SK-N-DZ (cell line): ENCODE measurements at regions not wholly inside any gene's neighbourhood (a gene's known extent, or its start where the extent isn't known, plus 50 kb on each side); places are given as distances from the start of the nearest gene placed in this dataset.
A peak's percentile ranks its signal among the peaks of the same experiment; 100 is the strongest.

Source experiments
- DNase-seq: peaks from one replicate; pipeline ENCODE4 v3.0.0-alpha.2; 2015; ENCODE audit warnings: low spot score

DNA sequence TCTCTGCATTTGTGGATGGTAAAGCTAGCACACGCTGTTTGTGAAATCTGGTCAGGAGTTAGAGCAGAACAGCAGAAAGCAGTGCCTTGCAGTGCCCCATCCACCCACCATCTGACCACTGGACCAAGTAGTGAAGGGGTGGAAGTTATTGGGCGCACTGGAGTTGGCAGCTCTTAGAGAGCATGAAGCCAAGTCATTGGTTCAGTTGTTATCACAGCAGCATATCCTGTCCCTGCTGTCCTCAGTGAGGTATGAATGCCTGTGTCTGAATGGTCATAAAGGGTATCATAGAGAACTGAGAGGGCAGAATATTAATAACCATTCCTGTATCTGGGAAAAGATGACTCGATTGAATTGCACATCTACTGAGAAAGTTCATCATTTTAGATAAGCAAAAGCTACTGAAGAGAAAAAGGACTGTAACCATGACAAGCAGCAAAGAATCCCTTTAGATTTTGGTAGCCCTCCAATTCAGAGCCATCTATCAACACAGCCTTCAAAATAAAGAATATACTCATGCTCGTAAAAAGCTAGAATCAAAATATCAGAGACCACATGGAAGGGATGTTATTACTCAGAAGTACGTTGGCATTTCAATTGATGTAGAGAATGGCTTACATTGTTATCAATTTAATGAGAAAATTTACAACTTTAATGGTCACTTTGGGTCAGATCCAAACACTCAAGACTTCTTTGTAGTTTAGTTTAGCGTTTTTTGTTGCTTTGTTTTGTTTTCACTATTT lies 919.0 kb downstream of the EFNB2 start:
- no peak for DNase-seq

DNA sequence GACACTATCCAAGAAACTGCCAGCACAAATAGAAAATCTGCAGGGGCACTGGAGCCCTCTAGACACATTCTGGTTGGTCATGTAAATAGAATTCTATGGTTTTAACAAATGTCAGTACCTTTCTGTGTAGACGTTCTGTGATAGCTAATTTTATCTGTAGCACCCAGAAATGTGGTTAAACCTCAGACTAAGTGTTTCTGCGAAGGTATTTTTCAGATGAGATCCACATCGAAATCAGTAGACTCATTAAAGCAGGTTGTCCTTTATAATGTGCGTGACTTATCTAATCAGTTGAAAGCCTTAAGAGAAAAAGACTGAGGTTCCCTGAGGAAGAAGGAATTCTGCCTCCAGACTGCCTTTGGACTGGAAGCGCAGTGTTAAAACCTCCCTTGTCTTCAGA lies 922.9 kb downstream of the EFNB2 start:
- DNase-seq: no peak

DNA sequence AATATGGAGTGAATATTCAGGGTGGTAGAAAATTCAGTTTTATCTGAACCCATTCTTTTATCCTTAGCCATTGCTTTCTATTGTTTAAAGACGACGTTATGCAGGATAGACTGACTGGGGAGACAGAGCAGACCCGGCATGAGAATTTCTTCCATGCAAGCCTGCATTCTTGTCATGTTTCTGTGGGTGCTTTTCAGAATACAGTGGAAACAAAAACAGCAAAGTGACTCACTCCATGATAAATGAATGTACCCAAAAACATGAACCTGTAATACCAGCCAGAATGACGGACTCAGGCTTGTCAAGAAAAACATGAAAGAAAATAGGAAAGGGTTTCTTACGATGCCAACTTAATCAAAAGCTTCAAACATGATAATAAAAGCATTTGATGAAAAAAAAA lies 924.0 kb downstream of the EFNB2 start:
- no peak for DNase-seq

DNA sequence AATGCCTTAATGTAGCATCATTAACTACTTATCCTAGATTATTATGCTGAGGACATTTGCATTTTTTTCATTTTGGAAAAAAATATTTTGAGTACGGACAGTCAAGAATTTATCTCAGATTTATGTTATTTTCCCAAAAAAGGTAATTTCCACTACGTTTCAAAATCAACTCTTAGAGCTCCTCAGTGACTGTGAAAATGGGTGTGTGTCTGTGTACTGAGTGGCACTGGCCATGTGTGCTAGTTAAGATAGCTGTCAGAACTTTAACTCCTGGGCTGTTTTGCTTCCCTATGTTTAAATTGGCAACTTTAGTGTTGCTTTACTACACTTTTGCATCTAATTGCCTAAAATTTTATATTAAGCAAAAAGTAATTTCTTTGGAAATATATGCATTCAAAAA lies 927.4 kb downstream of the EFNB2 start:
- DNase-seq: no peak

DNA sequence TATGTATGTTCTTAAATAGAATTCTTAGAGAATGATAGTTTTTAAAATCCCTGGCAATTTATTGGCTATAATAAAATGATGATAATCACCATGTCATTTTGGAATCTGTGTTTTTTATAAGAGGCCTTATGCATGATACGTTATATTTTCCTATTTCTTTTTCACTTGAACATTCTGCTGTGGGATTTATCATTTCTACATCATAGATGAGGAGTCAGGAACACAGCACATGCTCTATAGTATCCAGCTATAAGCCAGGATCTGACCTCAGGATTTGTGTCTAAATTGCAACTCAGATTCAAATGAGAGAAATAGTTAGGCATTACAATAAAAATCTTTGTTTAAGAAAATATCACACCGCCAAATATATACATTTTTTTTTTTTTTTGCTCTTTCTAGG lies 928.0 kb downstream of the EFNB2 start:
- DNase-seq: no peak

DNA sequence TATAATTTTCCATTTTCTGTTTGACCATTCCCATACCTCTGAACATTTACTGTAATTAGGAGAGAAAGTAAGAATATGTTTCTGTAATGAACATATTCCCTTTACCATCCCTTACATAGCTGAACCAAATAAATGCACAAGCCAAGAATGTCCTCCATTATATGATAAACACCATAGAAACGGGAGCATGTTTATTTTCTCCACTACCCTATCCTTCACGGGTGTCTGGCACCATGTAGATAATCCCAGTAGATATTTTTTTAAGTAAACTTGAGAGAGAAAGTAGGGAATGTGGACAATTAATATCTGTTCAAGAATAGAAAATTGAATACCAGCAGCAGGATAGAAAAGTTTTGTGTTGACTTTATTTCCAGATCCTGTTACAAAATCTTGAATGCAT lies 928.4 kb downstream of the EFNB2 start:
- DNase-seq: no peak

DNA sequence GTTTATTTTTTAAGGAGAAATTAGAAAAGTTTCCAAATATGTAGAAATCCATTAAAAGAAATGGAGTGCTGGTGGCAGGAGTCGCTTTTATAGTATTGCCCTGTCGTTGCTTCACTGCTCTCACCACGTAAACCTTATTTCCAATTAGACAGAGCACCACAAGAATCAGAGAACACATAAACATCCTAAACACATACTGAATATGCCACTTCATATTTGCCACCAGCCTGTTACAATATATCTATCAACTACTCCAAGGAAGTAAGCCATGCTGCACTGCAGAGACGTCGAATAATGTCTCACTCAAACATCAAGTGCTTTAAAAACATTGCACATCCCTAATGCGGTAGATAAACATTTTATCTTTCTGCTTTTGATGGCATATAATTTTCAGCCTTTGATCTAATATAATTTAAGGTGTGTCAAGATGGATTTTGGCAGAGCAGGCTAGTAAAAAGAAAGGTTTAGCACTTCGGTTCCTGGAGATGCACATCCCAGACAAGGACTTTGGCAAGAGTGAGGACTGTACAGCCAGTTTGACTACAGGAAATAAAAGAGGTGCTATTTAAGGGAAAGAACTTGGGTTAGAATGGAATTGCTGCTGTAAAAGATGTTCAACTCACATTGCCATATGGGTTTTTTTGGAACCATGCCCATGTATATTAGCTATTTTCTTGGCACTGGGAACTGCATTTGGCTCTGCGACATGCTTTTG lies 932.3 kb downstream of the EFNB2 start:
- no peak for DNase-seq

DNA sequence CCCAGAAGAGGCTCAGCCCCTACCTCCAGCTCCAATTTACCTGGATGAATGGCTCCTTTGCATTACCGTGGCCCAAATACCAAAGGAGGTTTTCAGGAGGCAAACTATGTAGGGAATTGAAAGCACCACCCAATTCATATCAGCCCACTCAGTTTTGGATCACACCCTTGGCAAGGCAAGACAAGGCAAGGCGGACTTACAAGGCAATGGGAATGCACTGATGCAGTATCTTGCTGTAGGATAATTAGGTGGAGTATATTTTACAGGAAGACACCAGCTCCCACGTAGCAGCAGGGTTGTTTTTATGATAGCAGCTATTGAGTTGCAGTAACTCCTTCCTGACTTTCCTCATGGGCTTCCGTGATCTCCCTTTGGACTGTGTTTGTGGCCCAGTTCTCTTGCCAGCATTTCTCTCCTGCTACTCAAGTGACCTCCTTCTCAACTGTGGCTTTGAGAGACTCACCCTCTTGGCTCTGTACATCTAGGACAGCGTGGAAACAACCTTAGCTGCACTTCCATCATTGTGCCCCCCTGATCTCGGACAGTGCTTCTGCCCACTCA lies 935.9 kb downstream of the EFNB2 start:
- DNase-seq: no peak

DNA sequence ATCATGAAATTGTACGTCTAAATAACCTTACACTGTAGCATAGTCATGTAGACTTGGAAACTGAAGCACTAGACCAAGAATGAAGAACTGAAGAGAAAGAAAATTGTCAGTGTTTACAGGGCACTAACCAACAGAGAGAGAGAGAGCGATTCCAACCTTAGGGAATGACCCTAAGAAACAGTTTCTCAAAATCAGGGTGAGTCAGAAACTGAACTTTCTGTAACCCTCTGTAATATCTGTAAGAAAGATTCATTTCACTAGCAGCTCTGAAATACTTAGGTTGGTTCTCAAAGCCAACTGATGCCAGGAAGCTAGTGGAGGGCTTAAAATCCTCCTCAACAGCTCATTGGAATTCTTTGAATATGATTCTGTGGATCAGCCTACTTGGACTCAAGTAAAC lies 936.9 kb downstream of the EFNB2 start:
- no peak for DNase-seq

DNA sequence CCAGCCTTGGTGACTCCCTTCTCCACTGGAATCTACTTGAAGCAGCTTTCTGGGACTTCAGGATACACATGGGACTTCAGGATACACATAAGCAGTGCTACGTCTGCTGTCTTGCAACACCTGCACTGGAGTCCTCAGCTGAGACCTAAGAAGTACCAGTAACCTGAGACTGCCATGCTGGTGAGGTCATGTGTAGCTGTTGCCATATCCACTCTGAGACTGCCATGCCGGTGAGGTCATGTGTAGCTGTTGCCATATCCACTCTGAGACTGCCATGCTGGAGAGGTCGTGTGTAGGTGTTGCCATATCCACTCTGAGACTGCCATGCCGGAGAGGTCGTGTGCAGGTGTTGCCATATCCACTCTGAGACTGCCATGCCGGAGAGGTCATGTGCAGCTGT lies 937.9 kb downstream of the EFNB2 start:
- DNase-seq: no peak

DNA sequence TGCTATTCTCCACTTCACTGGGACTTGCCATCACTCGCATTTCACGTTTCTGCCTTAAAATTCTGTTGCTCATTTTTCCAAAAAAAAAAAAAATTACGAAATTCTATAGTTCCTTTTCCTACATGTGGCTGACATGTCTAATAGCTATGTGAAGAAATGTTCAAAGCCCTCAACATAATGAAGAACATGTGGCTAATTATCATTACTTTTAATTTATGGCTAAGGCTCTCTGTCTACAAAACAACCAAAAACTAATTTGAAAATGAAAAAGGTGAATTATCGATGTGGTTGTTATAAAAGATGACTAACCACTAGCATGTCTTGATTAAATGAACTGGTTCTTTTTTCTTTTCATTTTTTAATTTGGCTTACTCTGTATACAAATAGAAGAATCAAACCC lies 940.0 kb downstream of the EFNB2 start:
- no peak for DNase-seq

DNA sequence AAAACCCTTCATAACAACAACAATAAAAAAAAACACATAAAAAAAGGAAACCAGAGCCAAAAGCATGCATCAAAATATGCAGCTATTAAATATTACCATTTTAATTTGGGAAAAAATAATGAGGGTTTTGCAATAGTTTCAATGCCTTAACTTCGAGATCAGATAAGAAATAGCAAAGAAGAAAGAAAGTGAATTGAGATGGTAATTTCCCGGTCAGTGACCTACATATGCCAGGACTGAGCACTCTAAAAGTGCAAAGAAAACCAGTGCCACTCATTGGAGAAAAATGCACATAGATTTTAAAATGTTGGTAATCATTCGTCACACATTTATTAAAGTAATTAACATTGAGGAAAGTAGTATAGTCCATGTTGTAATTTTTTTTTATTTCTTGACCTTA lies 944.2 kb downstream of the EFNB2 start:
- DNase-seq: no peak

DNA sequence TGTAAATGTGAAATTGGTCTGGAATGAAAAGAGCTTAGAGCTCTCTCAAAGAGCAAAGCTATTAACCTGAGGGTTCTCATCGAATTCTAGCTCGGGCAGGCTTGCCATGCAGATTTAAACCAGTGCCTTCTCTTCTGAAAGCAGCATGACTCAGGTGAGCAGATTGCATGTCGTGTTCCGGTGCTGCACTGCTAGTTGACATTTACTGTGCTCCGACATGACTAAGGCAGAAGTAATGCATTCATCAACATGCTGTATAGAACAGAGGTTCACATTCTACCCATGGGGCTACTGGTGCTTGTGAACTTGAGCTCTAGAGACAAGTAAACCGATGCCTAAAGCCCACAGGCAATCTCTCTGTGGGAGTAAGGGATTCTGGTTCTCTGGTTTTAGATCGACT lies 947.7 kb downstream of the EFNB2 start:
- DNase-seq: no peak

DNA sequence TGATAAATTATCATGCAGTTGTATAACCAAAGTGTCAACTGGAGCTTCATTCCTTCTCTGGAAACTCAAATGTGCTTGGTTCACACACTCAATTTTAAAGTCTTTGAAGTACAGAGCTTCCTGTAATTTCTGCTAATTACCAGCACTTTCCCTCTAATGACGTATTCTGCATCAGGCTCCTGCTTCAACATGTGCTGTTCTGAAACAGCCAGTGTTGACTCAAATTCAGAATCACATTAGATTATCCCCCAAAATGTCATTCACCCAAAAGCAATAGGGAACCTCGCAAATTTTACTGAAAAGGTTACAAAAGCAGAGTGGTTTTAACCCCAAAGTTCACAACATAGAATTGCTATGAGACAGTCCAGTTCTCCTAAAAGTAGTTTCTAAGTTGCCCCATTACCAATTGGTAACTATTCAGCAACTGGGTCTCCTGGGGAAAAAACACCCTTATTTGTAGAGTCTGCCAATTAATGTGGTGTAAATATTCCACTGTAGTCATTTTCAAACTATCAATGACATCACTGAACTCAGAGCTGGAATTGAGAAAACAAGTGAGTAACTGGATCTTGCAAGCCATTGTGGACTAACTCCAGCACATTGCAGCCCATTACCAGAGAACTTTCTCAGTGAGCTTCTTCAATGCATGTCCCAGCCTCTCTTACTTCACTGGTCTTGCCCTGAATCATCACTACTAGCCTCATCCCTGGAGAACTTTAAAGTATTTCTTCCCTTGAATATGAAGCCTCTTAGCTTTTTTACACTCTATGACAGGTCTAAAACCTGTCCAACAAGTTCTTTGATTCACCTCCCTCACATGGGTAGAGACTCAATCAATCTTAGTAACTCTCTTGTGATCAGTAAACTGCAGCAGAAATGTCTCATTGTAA lies 955.4 kb downstream of the EFNB2 start:
- no peak for DNase-seq

DNA sequence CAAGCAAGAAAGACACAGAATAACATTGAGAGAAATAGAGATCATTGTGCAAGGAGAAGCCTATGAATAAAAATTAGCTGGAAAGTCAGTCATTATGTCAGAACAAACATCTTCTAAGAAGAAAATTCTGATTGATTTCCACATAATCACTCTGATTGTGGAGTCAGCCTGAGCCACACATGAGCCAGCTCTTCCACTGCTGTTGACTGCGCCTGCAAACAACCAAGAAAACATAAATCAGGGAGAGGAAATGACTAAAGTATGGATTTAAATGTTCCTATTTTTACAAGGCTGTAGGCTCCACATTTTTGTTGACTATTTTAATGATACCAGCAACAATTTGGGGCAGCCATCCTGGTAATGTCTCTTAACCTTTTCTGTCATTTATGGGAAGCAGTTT lies 962.3 kb downstream of the EFNB2 start:
- no peak for DNase-seq

DNA sequence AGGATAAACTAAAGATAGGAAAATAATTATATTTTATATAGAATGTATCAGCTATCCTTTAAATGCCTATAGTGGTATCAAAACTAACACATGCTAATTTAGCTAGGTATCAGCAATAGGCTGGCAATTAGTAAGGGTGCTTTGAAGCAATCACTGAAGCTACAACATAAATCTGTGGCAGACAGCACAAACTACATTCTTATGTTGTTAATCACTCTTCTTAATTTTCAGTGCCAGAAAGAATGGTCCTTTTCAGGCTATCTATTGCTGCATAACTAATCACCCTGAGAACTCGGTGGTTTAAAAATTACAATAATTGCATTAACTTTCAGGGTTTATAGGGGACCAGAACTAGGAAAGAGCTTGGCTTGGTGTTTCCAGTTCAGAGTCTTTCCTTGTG lies 963.1 kb downstream of the EFNB2 start:
- DNase-seq: no peak

DNA sequence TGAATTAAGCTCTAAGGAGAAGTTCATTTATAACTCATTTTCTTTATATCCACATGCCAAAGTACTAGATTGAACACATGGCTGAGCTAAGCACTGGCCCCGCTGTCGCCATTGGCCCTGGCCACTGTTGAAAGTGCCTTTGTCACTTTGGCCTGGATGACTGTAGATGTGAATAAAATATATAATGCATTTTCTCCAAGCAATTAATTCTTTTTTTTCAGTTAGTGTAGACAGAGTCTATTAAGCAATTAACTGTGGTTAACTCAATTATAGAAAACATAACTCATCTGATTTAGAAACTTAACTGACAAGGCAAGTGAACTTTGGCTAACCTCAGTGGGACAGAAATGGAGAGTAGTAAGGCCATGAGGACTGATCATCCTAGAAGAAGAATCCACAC lies 965.6 kb downstream of the EFNB2 start:
- peak; percentile 78 for DNase-seq

DNA sequence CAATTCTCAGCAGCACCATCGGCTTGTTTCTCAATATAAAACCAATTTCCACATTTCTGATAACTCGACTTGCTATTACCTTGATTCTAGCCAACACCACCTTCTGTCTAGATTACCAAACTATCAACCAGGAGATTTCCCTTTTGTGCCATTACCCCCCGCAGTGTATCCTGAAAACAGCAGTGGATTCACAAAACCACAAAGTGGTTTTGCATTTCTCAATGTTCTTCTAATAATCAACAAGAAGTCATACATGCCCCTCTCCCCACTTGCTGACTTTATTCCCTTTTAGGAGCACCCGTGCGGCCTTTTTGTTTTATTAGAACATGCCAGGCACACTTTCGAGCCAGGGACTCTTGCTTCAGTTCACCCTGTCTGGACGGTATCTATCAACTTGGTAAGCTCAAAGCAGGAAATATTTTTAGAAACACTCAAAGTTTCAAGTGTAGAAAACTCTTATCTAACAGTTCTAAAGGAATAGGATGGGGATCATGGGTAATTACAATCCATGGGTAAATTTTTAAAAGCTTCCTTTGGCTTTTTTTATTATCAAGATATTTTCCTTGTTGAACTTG lies 967.4 kb downstream of the EFNB2 start:
- DNase-seq: no peak

DNA sequence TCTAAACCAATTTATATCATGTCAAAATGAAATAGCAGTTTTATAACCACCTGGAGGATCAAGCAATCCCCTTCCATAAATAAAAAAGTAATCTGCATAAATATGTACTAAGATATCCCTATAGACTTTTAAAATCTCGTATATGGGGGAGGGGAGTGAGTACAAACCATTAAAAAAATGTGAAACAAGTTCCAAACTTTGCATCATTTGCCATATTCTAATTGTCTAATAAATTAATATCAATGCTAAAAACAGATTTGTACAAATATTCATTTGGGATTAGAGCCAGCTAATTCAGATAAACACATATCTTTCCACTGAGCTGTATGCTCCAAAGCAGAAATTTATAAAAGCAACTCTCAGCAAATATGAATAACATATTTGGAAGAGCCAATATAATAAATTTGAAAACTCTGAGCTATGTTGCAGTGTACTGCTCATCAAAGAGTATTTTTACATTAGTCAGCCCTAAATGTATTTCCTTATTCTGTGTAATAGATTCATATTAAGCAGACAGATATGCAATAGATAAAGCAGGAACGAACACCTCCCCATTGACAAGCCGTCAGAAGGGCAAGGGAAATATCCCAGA lies 970.2 kb downstream of the EFNB2 start:
- no peak for DNase-seq

DNA sequence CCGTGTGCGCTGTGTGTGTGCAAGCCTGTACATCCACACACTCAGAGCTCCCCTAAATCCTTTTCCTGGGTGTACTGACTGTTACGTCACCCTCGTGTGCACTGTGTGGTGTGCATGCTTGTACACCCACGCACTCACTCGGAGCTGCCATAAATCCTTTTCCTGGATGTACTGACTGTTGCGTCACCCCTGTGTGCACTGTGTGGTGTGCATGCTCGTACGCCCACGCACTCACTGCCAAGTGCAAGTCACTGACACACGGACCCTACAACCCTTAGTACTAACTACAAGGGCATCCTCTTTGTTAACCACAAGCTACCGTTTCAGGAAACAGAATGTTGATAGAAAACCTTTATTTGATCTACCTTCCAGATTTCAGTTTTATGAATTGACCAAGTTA lies 983.4 kb downstream of the EFNB2 start:
- DNase-seq: no peak

DNA sequence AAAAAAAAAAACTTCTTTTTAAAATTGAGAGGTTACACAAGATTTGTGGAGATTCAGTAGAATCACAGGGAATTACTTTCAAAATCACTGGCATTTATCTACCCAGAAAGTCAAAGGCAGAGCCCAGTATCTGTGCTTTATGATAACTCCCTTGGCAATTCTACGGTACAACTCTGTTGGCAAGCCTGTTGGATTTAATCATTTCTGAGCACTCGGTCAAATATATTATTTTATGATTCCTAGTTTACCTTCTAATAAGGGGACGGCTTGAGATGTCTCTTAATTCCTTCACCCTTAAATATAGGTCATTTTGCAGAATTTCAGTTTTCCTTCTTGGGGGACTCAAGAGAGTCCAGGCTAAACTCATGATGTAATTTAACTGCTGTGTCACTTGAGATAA lies 987.6 kb downstream of the EFNB2 start:
- no peak for DNase-seq
